HL-60 (cell line): ENCODE measurements at regions not wholly inside any gene's neighbourhood (a gene's known extent, or its start where the extent isn't known, plus 50 kb on each side); places are given as distances from the start of the nearest gene placed in this dataset.

Source experiments
- DNase-seq, 2 experiments: peaks; one replicate each; pipeline ENCODE4 v3.0.0-alpha.2; 2010 to 2020; ENCODE audit warnings: low read depth in 1 of 2, low spot score in 1 of 2
- H3K27ac ChIP-seq: fragments of 250-450 bp; sonication (Bioruptor Pico); replicated peaks from 2 replicates; pipeline ENCODE4 v1.5.1; 2020; ENCODE audit warnings: mild to moderate bottlenecking, moderate library complexity
- H3K27me3 ChIP-seq: fragments of 250-450 bp; sonication (Bioruptor Pico); 2 replicates; pipeline ENCODE4 v1.5.1; 2021; ENCODE audit warnings: mild to moderate bottlenecking, moderate library complexity; ENCODE audit not compliant: insufficient read depth, poor library complexity, severe bottlenecking
- H3K4me3 ChIP-seq: replicated peaks from 2 replicates; pipeline ENCODE4 v1.5.1; 2011; ENCODE audit warnings: mild to moderate bottlenecking, control low read depth, low read length; ENCODE audit not compliant: insufficient read depth
- GABPA ChIP-seq: IDR thresholded peaks from 2 replicates; pipeline ENCODE4 v1.6.1; 2012; ENCODE audit warnings: low read depth
- POLR2AphosphoS5 ChIP-seq: IDR thresholded peaks from 2 replicates; pipeline ENCODE4 v1.6.1; 2012; ENCODE audit warnings: low read depth
- SPI1 ChIP-seq: IDR thresholded peaks from 2 replicates; pipeline ENCODE4 v1.6.1; 2012; ENCODE audit warnings: low read depth, mild to moderate bottlenecking, borderline replicate concordance
- TF ChIP-seq, protein P1 (sequence below): IDR thresholded peaks from 2 replicates; pipeline ENCODE4 v1.6.1; 2012; ENCODE audit warnings: low read depth; ENCODE audit not compliant: insufficient replicate concordance
- TF ChIP-seq, protein P2 (sequence below): IDR thresholded peaks from one replicate; pipeline ENCODE4 v1.5.1; 2011; ENCODE audit warnings: low read length, control low read depth, inconsistent platforms; ENCODE audit not compliant: insufficient read depth

DNA sequence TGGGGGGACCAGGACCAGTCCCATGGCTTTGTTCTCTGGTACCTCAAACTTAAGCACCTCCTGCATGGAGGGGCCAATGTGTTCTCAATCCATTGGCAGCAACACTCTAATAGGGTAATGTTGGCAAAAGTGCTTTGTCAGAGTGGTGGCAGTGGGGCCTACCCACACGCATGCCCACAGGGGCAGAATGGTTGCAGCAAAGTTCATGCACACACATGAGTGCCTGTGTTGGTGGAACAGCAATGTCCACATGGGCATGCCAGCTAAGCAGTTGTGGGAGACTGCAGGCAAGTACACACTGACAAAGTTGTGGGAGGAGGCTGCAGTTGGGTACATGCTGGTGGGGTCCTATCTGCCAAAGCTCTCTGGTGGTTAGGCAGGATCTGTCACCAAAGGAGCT, 645.2 kb downstream of the ZNF385D start:
- no peak overlapping the region for H3K4me3 ChIP-seq
- H3K27ac ChIP-seq: no peak overlapping the region
- no peaks in the 10 kb centered on the region for H3K27me3 ChIP-seq
- no peak for DNase-seq
- TF ChIP-seq, protein P1, sequence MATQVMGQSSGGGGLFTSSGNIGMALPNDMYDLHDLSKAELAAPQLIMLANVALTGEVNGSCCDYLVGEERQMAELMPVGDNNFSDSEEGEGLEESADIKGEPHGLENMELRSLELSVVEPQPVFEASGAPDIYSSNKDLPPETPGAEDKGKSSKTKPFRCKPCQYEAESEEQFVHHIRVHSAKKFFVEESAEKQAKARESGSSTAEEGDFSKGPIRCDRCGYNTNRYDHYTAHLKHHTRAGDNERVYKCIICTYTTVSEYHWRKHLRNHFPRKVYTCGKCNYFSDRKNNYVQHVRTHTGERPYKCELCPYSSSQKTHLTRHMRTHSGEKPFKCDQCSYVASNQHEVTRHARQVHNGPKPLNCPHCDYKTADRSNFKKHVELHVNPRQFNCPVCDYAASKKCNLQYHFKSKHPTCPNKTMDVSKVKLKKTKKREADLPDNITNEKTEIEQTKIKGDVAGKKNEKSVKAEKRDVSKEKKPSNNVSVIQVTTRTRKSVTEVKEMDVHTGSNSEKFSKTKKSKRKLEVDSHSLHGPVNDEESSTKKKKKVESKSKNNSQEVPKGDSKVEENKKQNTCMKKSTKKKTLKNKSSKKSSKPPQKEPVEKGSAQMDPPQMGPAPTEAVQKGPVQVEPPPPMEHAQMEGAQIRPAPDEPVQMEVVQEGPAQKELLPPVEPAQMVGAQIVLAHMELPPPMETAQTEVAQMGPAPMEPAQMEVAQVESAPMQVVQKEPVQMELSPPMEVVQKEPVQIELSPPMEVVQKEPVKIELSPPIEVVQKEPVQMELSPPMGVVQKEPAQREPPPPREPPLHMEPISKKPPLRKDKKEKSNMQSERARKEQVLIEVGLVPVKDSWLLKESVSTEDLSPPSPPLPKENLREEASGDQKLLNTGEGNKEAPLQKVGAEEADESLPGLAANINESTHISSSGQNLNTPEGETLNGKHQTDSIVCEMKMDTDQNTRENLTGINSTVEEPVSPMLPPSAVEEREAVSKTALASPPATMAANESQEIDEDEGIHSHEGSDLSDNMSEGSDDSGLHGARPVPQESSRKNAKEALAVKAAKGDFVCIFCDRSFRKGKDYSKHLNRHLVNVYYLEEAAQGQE: no peak
- no peak for TF ChIP-seq POLR2AphosphoS5
- TF ChIP-seq GABPA: no peak

DNA sequence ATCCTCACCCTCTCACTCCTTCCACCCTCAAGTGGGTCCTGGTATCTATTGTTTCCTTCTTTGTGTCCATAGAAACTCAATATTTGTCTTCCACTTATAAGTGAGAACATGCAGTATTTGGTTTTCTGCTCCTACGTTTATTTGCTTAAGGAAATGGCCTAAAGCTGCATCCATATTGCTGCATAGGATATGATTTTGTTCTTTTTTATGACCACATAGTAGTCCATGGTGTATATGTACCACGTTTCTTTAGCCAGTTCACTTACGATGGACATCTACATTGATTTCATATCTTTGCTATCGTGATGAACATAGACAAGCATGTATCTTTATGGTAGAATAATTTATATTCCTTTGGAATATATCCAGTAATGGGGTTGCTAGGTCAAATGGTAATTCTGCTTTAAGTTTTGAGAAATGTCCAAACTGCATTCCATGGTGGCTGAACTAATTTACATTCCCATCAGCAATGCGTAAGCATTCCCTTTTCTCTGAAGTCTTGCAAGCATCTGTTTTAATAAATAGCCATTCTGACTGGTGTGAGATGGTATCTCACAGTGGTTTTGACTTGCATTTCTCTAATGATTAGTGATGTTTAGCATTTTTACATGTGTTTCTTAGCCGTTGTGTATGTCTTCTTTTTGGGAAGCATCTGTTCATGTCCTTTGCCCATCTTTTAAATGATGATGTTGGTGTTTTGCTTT, 650.2 kb downstream of the ZNF385D start:
- TF ChIP-seq SPI1 (no peak), GABPA (no peak), POLR2AphosphoS5 (no peak)
- TF ChIP-seq, protein P1: no peak
- TF ChIP-seq, protein P2, sequence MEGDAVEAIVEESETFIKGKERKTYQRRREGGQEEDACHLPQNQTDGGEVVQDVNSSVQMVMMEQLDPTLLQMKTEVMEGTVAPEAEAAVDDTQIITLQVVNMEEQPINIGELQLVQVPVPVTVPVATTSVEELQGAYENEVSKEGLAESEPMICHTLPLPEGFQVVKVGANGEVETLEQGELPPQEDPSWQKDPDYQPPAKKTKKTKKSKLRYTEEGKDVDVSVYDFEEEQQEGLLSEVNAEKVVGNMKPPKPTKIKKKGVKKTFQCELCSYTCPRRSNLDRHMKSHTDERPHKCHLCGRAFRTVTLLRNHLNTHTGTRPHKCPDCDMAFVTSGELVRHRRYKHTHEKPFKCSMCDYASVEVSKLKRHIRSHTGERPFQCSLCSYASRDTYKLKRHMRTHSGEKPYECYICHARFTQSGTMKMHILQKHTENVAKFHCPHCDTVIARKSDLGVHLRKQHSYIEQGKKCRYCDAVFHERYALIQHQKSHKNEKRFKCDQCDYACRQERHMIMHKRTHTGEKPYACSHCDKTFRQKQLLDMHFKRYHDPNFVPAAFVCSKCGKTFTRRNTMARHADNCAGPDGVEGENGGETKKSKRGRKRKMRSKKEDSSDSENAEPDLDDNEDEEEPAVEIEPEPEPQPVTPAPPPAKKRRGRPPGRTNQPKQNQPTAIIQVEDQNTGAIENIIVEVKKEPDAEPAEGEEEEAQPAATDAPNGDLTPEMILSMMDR: no peak
- Histone ChIP-seq H3K27ac (no peak overlapping the region), H3K27me3 (no peaks in the 10 kb centered on the region), H3K4me3 (no peak overlapping the region)
- DNase-seq: no peak

DNA sequence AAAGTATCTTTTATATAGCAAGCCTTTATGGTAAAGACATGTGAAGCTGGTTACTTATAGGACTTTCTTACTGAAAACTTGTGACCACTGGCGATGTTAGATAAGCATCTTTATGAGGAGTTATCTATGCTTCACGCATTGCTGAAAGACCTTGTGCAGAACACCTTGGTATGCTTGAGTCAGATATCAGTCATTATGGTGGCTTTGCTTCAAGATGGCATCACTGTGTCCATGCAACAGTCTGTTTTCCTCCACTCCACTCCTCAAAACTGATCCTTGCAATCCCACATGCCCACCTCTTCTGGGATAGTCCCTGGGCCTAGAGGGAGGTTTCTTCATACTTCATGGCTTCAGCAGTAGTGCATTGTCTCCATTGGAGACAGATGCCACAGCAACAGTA, 656.3 kb downstream of the ZNF385D start:
- TF ChIP-seq, protein P2: no peak
- TF ChIP-seq, protein P1: no peak
- TF ChIP-seq GABPA: no peak
- TF ChIP-seq SPI1: no peak
- no peak for TF ChIP-seq POLR2AphosphoS5
- no peak for DNase-seq
- H3K4me3 ChIP-seq: no peak overlapping the region
- H3K27me3 ChIP-seq: no peaks in the 10 kb centered on the region
- no peak overlapping the region for H3K27ac ChIP-seq
